ENCODE measurements at regions not wholly inside any gene's neighbourhood (a gene's known extent, or its start where the extent isn't known, plus 50 kb on each side); places are given as distances from the start of the nearest gene placed in this dataset.

DNA sequence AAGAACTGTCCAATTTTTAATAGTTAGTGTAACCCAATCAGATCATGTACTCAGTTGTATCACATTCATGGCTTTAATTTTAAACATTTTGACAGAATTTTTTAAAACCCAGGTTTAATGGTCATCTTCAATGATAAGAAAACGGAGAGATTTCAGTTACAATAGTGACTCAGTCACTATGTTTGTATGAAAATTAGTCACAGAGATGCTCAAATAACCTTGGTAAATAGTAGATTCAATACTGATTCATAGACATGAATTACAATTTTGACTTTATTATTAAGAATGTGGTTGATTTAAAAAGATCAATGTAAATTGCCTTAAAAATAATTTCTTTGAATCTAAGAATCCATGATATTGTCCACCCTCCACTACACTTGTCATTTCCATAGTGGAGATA, 64.6 kb upstream of the TYRP1 start:
- no peaks in the 10 kb centered on the region for H3K9me3 ChIP-seq (ENCODE audit: low read length)
- no peak overlapping the region for H3K4me3 ChIP-seq (ENCODE audit: low read depth, low read length, poor library complexity, severe bottlenecking)
- no peak for DNase-seq (ENCODE audit: low spot score)
- no peak overlapping the region for H3K4me2 ChIP-seq (ENCODE audit: low read length)
- no peaks in the 10 kb centered on the region for H4K20me1 ChIP-seq (ENCODE audit: insufficient read depth, low read length)
- no peaks in the 10 kb centered on the region for H3K36me3 ChIP-seq (ENCODE audit: insufficient read depth, low read length)
- POLR2A ChIA-PET: no interaction called here
- H3K79me2 ChIP-seq (ENCODE audit: insufficient read depth, low read depth, low read length): no peaks in the 10 kb centered on the region
- CTCF ChIA-PET (ENCODE audit: unreplicated experiment): no interaction called here
- no peak overlapping the region for H2AFZ ChIP-seq (ENCODE audit: low read length)
- H3K4me1 ChIP-seq (ENCODE audit: insufficient read depth, low read length, poor library complexity, severe bottlenecking): no peaks in the 10 kb centered on the region
- H3K9me2 ChIP-seq (ENCODE audit: insufficient read depth, low read length): no peaks in the 10 kb centered on the region
- no TSS peak for BruUV-seq (replicated peaks)
- no peak for TF ChIP-seq EZH2phosphoT487 (IDR thresholded peaks at IDR 0.05; ENCODE audit: borderline replicate concordance, low read depth, low read length)
- TF ChIP-seq, protein P1, sequence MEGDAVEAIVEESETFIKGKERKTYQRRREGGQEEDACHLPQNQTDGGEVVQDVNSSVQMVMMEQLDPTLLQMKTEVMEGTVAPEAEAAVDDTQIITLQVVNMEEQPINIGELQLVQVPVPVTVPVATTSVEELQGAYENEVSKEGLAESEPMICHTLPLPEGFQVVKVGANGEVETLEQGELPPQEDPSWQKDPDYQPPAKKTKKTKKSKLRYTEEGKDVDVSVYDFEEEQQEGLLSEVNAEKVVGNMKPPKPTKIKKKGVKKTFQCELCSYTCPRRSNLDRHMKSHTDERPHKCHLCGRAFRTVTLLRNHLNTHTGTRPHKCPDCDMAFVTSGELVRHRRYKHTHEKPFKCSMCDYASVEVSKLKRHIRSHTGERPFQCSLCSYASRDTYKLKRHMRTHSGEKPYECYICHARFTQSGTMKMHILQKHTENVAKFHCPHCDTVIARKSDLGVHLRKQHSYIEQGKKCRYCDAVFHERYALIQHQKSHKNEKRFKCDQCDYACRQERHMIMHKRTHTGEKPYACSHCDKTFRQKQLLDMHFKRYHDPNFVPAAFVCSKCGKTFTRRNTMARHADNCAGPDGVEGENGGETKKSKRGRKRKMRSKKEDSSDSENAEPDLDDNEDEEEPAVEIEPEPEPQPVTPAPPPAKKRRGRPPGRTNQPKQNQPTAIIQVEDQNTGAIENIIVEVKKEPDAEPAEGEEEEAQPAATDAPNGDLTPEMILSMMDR (conservative IDR thresholded peaks at IDR 0.05; ENCODE audit: low read length): no peak
- intact Hi-C loops (cut with micrococcal nuclease; ENCODE audit: unreplicated experiment): no loop called here
- no peak overlapping the region for H3K27ac ChIP-seq (ENCODE audit: low read depth, low read length, poor library complexity, severe bottlenecking)

DNA sequence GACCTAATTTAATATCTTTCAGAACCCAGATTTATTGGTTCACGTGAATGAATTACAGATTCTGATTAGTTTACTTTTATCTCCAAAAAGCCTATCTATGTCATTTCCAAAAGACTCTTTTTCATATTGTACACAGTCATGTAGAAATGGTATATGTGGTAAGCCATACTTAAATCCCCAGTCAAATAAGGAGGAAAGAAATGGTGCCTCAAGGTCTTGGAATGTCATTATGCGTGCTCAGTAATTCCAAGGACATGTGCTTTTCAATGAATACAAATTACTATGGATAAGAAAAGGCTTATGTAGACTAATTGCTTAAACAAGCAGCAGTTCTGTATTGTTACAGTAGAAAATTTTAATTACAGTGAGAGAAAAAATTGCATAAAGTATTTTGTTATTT, 64.1 kb upstream of the TYRP1 start:
- no peaks in the 10 kb centered on the region for H3K9me3 ChIP-seq (ENCODE audit: low read length)
- no peaks in the 10 kb centered on the region for H3K4me1 ChIP-seq (ENCODE audit: insufficient read depth, low read length, poor library complexity, severe bottlenecking)
- TF ChIP-seq, protein P1 (conservative IDR thresholded peaks at IDR 0.05; ENCODE audit: low read length): no peak
- TF ChIP-seq EZH2phosphoT487 (IDR thresholded peaks at IDR 0.05; ENCODE audit: borderline replicate concordance, low read depth, low read length): no peak
- no peaks in the 10 kb centered on the region for H3K79me2 ChIP-seq (ENCODE audit: insufficient read depth, low read depth, low read length)
- no peak for DNase-seq (ENCODE audit: low spot score)
- H3K9me2 ChIP-seq (ENCODE audit: insufficient read depth, low read length): no peaks in the 10 kb centered on the region
- no peaks in the 10 kb centered on the region for H3K36me3 ChIP-seq (ENCODE audit: insufficient read depth, low read length)
- no TSS peak for BruUV-seq (replicated peaks)
- no peak overlapping the region for H3K27ac ChIP-seq (ENCODE audit: low read depth, low read length, poor library complexity, severe bottlenecking)
- H4K20me1 ChIP-seq (ENCODE audit: insufficient read depth, low read length): no peaks in the 10 kb centered on the region
- ChIA-PET CTCF (ENCODE audit: unreplicated experiment) (no interaction called here), POLR2A (no interaction called here)
- H3K4me2 ChIP-seq (ENCODE audit: low read length): no peak overlapping the region
- intact Hi-C loops (cut with micrococcal nuclease; ENCODE audit: unreplicated experiment): no loop called here
- H3K4me3 ChIP-seq (ENCODE audit: low read depth, low read length, poor library complexity, severe bottlenecking): no peak overlapping the region
- no peak overlapping the region for H2AFZ ChIP-seq (ENCODE audit: low read length)

DNA sequence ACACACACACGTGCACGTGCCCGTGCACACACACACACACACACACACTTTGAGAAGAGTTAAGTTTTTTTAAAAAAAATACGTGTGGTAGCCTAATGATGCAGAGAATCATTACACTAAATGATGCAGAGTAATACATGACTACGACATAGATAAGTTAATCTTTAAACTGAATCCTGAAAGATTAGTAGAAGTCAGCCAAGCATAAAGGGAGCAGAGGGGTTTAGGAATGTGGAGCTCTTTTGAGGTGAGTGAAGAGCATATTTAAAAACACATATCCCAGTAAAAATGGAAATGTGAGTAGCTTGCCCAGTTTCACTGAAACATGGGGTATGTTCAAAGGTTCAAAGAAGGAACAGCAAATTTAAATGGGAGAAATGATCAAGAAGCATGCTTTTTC, 61.3 kb upstream of the TYRP1 start:
- Histone ChIP-seq H3K79me2 (ENCODE audit: insufficient read depth, low read depth, low read length) (no peaks in the 10 kb centered on the region), H4K20me1 (ENCODE audit: insufficient read depth, low read length) (no peaks in the 10 kb centered on the region), H3K36me3 (ENCODE audit: insufficient read depth, low read length) (no peaks in the 10 kb centered on the region), H3K9me3 (ENCODE audit: low read length) (no peaks in the 10 kb centered on the region), H2AFZ (ENCODE audit: low read length) (no peak overlapping the region), H3K27ac (ENCODE audit: low read depth, low read length, poor library complexity, severe bottlenecking) (no peak overlapping the region), H3K4me1 (ENCODE audit: insufficient read depth, low read length, poor library complexity, severe bottlenecking) (no peaks in the 10 kb centered on the region), H3K4me3 (ENCODE audit: low read depth, low read length, poor library complexity, severe bottlenecking) (no peak overlapping the region), H3K9me2 (ENCODE audit: insufficient read depth, low read length) (no peaks in the 10 kb centered on the region), H3K4me2 (ENCODE audit: low read length) (no peak overlapping the region)
- intact Hi-C loops (cut with micrococcal nuclease; ENCODE audit: unreplicated experiment): no loop called here
- ChIA-PET POLR2A (interaction anchor here (1.0 kb wide), 1 partner anchor 51 kb away, joined by 3 read pairs; no protein-coding TSS in a partner anchor), CTCF (ENCODE audit: unreplicated experiment) (no interaction called here)
- BruUV-seq (replicated peaks): no TSS peak
- TF ChIP-seq EZH2phosphoT487 (IDR thresholded peaks at IDR 0.05; ENCODE audit: borderline replicate concordance, low read depth, low read length): no peak
- TF ChIP-seq, protein P1 (conservative IDR thresholded peaks at IDR 0.05; ENCODE audit: low read length): no peak
- no peak for DNase-seq (ENCODE audit: low spot score)

Measured in OCI-LY7 (cell line).